Activated gamma-delta T cell treated with anti-CD3 and anti-CD28 coated beads, Interleukin-2, amount 50 U/mL, for 16 hours (primary cell): ENCODE measurements at regions not wholly inside any gene's neighbourhood (a gene's known extent, or its start where the extent isn't known, plus 50 kb on each side); places are given as distances from the start of the nearest gene placed in this dataset.
"Not testable (repeated sequence)": the region's sequence is repeated elsewhere in the genome, so short reads cannot be mapped to it uniquely, and the experiment has no call there.

ENCODE experiments used
- DNase-seq: peaks from one replicate; pipeline ENCODE4 v3.0.0-alpha.2; 2020; ENCODE audit warnings: low read depth

- no peak for DNase-seq
Observed at GRCh38 chr6:27582928-27583725, 110.2 kb upstream of the ZNF184 start.

DNA sequence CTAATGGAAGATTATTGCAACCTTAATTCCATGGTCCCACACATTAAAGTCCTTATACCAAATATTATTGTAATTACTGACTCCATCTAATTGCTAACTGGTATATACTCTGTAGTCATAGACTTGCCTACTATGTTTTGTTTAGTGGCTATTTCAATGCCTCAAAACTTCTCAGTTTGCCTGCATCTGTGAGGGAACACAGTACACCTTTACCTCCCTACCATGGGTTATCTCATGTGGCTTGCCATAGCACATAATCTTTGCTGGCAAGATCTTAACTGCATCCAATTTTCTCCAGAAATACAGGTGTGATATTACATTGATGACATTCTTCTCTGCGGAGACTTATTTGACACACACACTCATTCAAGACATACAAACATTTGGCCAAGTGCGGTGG, 107.1 kb upstream of the ZNF184 start:
- DNase-seq: no peak

GRCh38 chr6:27577922-27578321, 105.0 kb upstream of the ZNF184 start:
- no peak for DNase-seq

GRCh38 chr6:27575594-27576361, 102.9 kb upstream of the ZNF184 start:
- no peak for DNase-seq

- no peak for DNase-seq
Observed at GRCh38 chr6:27568226-27568897, 95.5 kb upstream of the ZNF184 start.

DNA sequence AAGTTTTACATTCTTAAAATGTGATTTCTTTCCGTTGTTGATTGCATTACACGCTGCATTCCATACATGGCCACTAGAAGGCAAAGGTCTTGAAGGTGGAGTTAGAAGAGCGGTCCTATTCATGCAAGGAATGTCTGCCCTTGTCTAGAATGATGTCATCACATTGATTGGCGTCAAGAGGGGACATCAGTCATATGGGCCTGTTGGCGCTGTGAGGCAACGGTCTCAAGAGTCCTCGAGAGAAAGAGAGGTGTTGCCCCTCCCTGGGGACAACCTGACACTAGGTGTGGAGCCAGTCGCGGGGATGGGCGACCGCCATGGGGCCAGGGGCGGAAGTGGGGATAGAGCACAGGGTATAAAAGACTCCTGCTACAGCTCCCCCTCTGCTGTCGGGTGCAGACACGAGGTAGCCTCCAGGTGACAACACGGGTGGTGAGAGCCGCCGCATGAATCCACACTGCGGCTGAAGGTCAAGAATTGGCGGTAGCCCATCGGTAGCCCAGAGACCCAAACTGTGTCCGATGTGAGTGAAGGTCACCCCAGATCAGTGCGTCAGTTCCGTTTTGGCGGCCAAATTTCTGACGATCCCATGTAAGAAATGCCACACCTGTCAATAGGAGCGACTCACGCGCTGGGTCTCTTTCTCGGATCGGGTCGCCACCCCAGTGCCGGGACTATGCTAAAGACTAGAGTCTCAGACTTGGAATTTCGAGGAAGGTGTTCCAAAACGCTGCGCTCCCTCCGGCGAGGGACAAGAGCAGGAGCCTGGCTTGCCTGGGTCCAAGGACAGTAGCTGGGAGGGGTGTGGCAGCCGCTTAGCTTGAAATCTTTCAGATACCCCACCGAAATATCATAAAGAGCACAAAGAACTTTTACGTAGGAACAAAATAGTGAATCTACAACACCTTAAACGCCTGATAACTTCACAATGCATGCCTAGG, 93.2 kb upstream of the ZNF184 start:
- DNase-seq: no peak

DNA sequence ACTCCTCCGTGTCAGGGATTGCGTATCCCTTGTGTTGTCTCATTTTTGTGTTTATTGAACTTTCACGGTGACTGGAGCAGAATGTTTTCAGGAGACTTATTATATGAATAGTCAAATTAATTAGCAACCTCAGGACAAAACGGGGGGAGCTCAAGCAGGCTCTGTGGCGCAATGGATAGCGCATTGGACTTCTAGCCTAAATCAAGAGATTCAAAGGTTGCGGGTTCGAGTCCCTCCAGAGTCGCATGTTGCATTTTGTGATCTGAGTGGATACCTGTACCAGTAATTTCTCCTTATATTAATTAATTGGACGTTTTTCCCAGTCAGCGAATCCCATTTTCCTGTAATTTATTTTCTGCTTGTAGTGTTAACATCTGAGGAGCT, 89.1 kb upstream of the ZNF184 start:
- DNase-seq: no peak

- no peak for DNase-seq
Observed at GRCh38 chr6:27558028-27558724, 85.3 kb upstream of the ZNF184 start.

DNA sequence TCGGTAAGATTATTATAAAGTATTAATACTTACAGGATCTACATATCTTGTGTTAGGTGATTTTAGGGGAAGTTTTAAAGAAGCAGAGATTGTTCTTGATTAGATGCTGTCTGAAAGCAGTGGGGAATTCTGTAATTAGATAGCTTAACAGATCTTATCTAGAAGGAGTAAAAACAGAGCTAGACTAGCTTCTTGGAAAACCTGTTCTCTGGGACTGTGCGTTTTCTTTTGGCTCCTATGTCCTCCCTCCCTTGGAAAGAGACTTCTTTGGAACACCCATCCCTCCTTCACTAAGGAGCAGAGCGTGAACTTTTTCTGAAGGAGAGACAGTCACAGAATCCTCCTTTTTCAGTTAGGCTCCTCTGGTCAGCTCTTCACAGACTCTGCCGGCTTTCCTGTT, 83.5 kb upstream of the ZNF184 start:
- DNase-seq: no peak

GRCh38 chr6:27553123-27553904, 80.4 kb upstream of the ZNF184 start:
- no peak for DNase-seq

DNA sequence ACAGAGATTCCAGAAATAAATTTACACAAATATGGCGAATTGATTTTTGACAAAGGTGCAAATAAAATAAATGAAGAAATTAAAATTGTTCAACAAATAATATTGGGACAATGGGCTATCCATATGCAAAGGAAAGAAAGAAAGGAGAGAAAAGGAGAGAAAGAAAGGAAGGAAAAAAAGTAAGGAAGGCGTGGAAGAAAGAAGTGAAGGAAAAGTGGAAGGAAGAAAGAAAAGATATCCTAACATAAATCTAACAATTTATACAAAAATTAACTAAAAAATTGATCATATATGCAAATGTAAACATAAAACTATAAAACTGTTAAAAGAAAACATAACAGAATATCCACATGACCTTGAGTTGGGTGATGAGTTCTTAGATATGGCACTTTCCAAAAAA, 78.7 kb upstream of the ZNF184 start:
- DNase-seq: no peak

DNA sequence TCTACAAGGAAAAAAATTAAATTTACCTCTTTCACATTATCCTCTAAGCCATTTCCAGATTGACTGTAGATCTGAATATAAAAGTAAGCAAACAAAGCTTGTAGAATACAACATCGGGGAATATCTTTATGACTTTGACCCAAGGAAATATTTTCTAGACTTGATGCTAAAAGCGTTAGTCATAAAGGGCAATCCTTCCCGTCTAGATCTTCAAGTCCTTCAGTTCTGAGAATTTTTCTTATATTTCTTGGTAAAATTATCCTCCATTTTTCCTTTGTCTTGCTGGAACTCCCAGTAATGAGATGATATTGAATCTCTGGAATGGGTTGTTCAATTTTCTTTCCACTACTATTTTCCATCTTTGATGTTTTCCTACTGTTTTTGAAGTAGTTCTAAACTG, 77.8 kb upstream of the ZNF184 start:
- DNase-seq: no peak

DNA sequence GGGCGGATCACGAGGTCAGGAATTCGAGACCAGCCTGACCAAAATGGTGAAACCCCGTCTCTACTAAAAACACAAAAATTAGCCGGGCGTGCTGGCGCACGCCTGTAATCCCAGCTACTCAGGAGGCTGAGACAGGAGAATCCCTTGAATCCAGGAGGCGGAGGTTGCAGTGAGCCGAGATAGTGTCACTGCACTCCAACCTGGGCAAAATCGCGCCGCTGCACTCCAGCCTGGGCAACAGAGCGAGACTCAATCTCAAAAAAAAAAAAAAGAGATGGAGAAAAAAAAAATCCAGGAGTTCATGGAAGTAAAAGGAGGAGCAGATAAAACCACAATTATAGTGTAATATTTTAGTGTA, 76.3 kb upstream of the ZNF184 start:
- DNase-seq: not testable (repeated sequence)

- no peak for DNase-seq
Observed at GRCh38 chr6:27547157-27548075, 74.5 kb upstream of the ZNF184 start.

DNA sequence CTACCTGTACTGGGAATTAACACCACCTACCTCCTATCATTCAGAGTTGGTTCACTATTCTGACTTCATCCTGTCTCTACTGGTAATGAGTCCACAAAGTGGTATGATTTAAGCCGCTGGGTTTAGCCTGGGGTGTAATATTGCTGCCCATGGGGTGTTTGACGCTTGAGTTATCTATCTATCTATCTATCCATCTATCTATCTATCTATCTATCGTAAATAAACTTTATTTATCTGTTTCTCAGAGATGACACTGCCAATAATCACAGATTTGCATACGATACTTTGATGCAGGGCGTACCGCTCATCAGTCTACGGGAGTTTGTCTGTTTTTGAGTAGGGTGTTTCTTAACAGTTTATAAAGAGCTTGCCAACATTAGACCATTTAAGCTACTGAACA, 73.6 kb upstream of the ZNF184 start:
- no peak for DNase-seq

DNA sequence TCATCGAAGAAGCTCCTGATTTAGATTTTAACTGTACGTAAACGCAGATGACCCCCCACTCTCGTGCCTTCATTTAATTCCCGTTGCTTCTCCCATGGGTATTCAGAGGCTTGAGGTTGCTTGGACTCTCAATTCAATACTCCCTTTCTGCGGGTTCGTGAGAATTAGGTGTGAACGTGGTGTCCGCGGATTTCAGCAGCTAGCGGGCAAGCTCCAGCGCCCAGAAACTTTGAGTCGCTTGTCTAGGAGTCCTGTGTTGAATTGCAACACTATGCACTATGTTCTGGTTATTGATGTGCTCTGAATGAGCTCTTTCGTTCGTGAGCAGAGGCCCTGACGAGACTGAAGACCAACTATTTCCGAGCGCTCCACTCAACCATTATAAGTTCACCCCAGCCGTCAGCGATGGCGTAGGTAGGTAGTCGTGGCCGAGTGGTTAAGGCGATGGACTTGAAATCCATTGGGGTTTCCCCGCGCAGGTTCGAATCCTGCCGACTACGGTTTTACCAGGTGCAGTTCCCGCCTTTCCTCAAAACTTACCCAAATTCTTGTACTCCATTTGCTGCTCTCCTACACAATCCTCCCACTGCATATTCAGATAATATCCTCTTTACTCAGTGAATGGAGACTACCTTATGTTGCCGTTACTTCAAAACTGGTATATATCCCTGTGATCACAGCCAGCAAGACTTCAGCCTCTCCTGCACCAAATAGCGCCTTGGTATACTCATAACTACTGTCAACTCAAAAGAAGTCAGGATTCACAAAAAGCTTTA, 72.6 kb upstream of the ZNF184 start:
- DNase-seq: no peak

- no peak for DNase-seq
Observed at GRCh38 chr6:27544612-27545260, 71.8 kb upstream of the ZNF184 start.

DNA sequence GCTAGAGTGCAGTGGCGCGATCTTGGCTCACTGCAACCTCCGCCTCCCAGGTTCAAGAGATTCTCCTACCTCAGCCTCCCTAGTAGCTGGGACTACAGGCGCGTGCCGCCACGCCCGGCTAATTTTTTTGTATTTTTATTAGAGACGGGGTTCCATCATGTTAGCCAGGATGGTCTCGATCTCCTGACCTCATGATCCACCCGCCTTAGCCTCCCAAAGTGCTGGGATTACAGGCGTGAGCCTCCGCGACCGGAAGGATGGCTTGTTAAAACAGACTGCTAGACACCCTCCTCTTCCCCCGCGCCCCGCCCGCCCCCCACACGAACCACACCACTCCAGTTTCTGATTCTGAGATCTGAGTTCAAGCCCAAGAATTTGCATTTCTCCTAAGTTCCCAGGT, 71.2 kb upstream of the ZNF184 start:
- not testable (repeated sequence) for DNase-seq
